Progenitor cell of endocrine pancreas (in vitro differentiated cells): ENCODE measurements at regions not wholly inside any gene's neighbourhood (a gene's known extent, or its start where the extent isn't known, plus 50 kb on each side); places are given as distances from the start of the nearest gene placed in this dataset.

Source experiments
- DNase-seq: peaks from one replicate; pipeline ENCODE4 v3.0.0; 2021; ENCODE audit warnings: low spot score; ENCODE audit not compliant: unreplicated experiment
- H3K27ac Mint-ChIP-seq: 2 replicates; pipeline ENCODE4 v1.8.0; 2021; ENCODE audit warnings: mild to moderate bottlenecking, moderate library complexity, mixed read lengths
- H3K27me3 Mint-ChIP-seq: 2 replicates; pipeline ENCODE4 v1.8.0; 2021; ENCODE audit warnings: mixed read lengths
- H3K36me3 Mint-ChIP-seq: 2 replicates; pipeline ENCODE4 v1.8.0; 2022; ENCODE audit warnings: mixed read lengths; ENCODE audit not compliant: insufficient read depth
- H3K4me1 Mint-ChIP-seq: 2 replicates; pipeline ENCODE4 v1.8.0; 2021; ENCODE audit warnings: low read depth, mixed read lengths
- H3K4me3 Mint-ChIP-seq: 2 replicates; pipeline ENCODE4 v1.8.0; 2021; ENCODE audit warnings: low read depth, mild to moderate bottlenecking, moderate library complexity, mixed read lengths
- H3K9me3 Mint-ChIP-seq: 2 replicates; pipeline ENCODE4 v1.8.0; 2021; ENCODE audit warnings: low read depth, mixed read lengths
- CTCF ChIP-seq: fragments of 200-600 bp; sonication (generic); IDR thresholded peaks from one replicate; pipeline ENCODE4 v1.5.0; 2021; ENCODE audit warnings: antibody characterized with exemption, mild to moderate bottlenecking; ENCODE audit not compliant: unreplicated experiment

GRCh38 chr2:236946871-236947270 is 138.8 kb upstream of the COPS8 start:
- H3K4me1 Mint-ChIP-seq: peaks cover 12% of the 10 kb centered on the region
- DNase-seq: no peak
- peaks cover under 1% of the 10 kb centered on the region for H3K9me3 Mint-ChIP-seq
- peaks cover 1% of the 10 kb centered on the region for H3K36me3 Mint-ChIP-seq
- TF ChIP-seq CTCF: no peak
- H3K4me3 Mint-ChIP-seq: no peak overlapping the region
- peaks cover 34% of the 10 kb centered on the region for H3K27me3 Mint-ChIP-seq
- H3K27ac Mint-ChIP-seq: no peak overlapping the region

- TF ChIP-seq CTCF: no peak
- no peak overlapping the region for H3K27ac Mint-ChIP-seq
- H3K27me3 Mint-ChIP-seq: peaks cover 34% of the 10 kb centered on the region
- H3K4me1 Mint-ChIP-seq: peaks cover 12% of the 10 kb centered on the region
- H3K4me3 Mint-ChIP-seq: no peak overlapping the region
- H3K9me3 Mint-ChIP-seq: peaks cover 3% of the 10 kb centered on the region
- peaks cover 1% of the 10 kb centered on the region for H3K36me3 Mint-ChIP-seq
- DNase-seq: no peak
Observed at GRCh38 chr2:236947294-236947693, 138.4 kb upstream of the COPS8 start.

GRCh38 chr2:236947896-236948295 is 137.8 kb upstream of the COPS8 start:
- peaks cover 39% of the 10 kb centered on the region for H3K27me3 Mint-ChIP-seq
- H3K4me3 Mint-ChIP-seq: no peak overlapping the region
- H3K9me3 Mint-ChIP-seq: peaks cover 3% of the 10 kb centered on the region
- H3K4me1 Mint-ChIP-seq: peaks cover 12% of the 10 kb centered on the region
- peaks cover 1% of the 10 kb centered on the region for H3K36me3 Mint-ChIP-seq
- no peak for DNase-seq
- H3K27ac Mint-ChIP-seq: no peak overlapping the region
- TF ChIP-seq CTCF: no peak

- Mint-ChIP-seq H3K4me3 (no peak overlapping the region), H3K27me3 (peaks cover 37% of the 10 kb centered on the region), H3K27ac (peak overlapping the region; percentile 53), H3K9me3 (peaks cover 3% of the 10 kb centered on the region), H3K4me1 (peaks cover 8% of the 10 kb centered on the region), H3K36me3 (peaks cover 1% of the 10 kb centered on the region)
- peak; percentile 4 for DNase-seq
- TF ChIP-seq CTCF: no peak
Observed at GRCh38 chr2:236949089-236949905, 136.4 kb upstream of the COPS8 start.

GRCh38 chr2:236951830-236952475 is 133.7 kb upstream of the COPS8 start:
- H3K4me3 Mint-ChIP-seq: no peak overlapping the region
- peaks cover 51% of the 10 kb centered on the region for H3K27me3 Mint-ChIP-seq
- no peak for DNase-seq
- no peak for TF ChIP-seq CTCF
- H3K9me3 Mint-ChIP-seq: peaks cover 3% of the 10 kb centered on the region
- H3K4me1 Mint-ChIP-seq: peaks cover 13% of the 10 kb centered on the region
- H3K36me3 Mint-ChIP-seq: peaks cover 1% of the 10 kb centered on the region
- no peak overlapping the region for H3K27ac Mint-ChIP-seq
